MM.1S (cell line): ENCODE measurements at regions not wholly inside any gene's neighbourhood (a gene's known extent, or its start where the extent isn't known, plus 50 kb on each side); places are given as distances from the start of the nearest gene placed in this dataset.

Experiments used
- EZH2 ChIP-seq: fragments of 300-600 bp; sonication (generic); optimal IDR thresholded peaks from 2 replicates; pipeline ENCODE3; 2017; ENCODE audit warnings: low read depth, mild to moderate bottlenecking, antibody characterized with exemption, low read length, mixed read lengths
- EZH2phosphoT487 ChIP-seq: fragments of 300-600 bp; sonication (generic); IDR thresholded peaks from 2 replicates; pipeline ENCODE4 v1.6.1; 2018; ENCODE audit warnings: antibody characterized with exemption, low read length
- TF ChIP-seq, protein P1 (sequence below): fragments of 300-600 bp; sonication (generic); IDR thresholded peaks from 2 replicates; pipeline ENCODE4 v1.5.1; 2016; ENCODE audit warnings: antibody characterized with exemption, low read length, mixed read lengths

DNA sequence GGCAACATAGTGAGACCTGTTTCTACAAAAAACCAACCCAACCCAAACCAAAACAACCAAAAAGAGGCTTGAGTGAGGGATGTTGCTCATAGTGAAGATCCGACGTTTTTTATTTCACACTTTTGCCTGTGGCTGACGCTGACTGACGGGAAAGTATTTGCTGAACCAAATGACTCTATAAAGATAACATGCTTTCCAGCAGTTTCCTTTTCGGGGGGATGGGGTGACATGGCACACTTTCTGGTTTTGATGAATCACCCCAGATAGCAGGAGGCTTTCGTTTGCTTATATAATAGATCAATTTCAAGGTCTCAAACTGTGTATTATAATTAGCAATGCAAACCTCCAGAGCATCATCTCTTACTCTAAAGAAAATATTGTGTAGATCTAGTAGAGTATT, 150.8 kb downstream of the AQP4 start:
- TF ChIP-seq, protein P1, sequence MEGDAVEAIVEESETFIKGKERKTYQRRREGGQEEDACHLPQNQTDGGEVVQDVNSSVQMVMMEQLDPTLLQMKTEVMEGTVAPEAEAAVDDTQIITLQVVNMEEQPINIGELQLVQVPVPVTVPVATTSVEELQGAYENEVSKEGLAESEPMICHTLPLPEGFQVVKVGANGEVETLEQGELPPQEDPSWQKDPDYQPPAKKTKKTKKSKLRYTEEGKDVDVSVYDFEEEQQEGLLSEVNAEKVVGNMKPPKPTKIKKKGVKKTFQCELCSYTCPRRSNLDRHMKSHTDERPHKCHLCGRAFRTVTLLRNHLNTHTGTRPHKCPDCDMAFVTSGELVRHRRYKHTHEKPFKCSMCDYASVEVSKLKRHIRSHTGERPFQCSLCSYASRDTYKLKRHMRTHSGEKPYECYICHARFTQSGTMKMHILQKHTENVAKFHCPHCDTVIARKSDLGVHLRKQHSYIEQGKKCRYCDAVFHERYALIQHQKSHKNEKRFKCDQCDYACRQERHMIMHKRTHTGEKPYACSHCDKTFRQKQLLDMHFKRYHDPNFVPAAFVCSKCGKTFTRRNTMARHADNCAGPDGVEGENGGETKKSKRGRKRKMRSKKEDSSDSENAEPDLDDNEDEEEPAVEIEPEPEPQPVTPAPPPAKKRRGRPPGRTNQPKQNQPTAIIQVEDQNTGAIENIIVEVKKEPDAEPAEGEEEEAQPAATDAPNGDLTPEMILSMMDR, result no peak
- TF ChIP-seq EZH2 (no peak), EZH2phosphoT487 (no peak)
